B cell (primary cell): ENCODE measurements at regions not wholly inside any gene's neighbourhood (a gene's known extent, or its start where the extent isn't known, plus 50 kb on each side); places are given as distances from the start of the nearest gene placed in this dataset.
A peak's percentile ranks its signal among the peaks of the same experiment; 100 is the strongest.

ENCODE experiments used
- ATAC-seq: fragments of 200-7000 bp; cut with Tn5 transposase; one replicate; pipeline ENCODE4 v1.10.0; 2021; ENCODE audit warnings: low read depth, mild to moderate bottlenecking, moderate number of reproducible peaks, moderate library complexity
- CTCF ChIA-PET: fragments of 350-600 bp; sonication (Branson Sonifier 250); formaldehyde crosslinking; loops from one replicate; lab custom pipeline; 2021; ENCODE audit warnings: antibody characterized with exemption, inconsistent platforms; lab: Charles Lee
- POLR2A ChIA-PET: fragments of 350-600 bp; sonication (Branson Sonifier 250); formaldehyde crosslinking; loops from one replicate; lab custom pipeline; 2021; ENCODE audit warnings: antibody characterized with exemption; lab: Charles Lee
- DNase-seq: peaks from one replicate; pipeline ENCODE4 v3.0.0; 2013
- H2AFZ ChIP-seq: 2 replicates; pipeline ENCODE4 v1.6.1; 2012; ENCODE audit warnings: mild to moderate bottlenecking, low read depth, low read length; ENCODE audit not compliant: insufficient read depth, poor library complexity, severe bottlenecking
- H3K27ac ChIP-seq, 2 donors: 1 replicate in 1 of 2; 2 replicates in 1 of 2; pipeline ENCODE4 v1.5.1; 2012 to 2013; ENCODE audit warnings: low read length in 2 of 2, mild to moderate bottlenecking in 2 of 2, moderate library complexity in 1 of 2
- H3K27me3 ChIP-seq, 4 experiments: fragments of 200-600 bp in 1 of 4; sonication (generic) in 1 of 4; replicated peaks in 1 of 4; 1 replicate in 2 of 4; 2 replicates in 2 of 4; pipeline versions ENCODE4 v1.6.1 to v1.7.0; 2013 to 2016; ENCODE audit warnings: low read length in 3 of 4, mild to moderate bottlenecking in 2 of 4, mixed read lengths in 1 of 4, moderate library complexity in 1 of 4; ENCODE audit not compliant: insufficient read depth in 4 of 4, control insufficient read depth in 3 of 4; ENCODE audit errors: control extremely low read depth in 1 of 4
- H3K36me3 ChIP-seq, 2 experiments: replicated peaks in 1 of 2; 1 replicate in 1 of 2; 2 replicates in 1 of 2; pipeline versions ENCODE4 v1.6.1 to v1.7.1; 2013; ENCODE audit warnings: low read length in 1 of 2; ENCODE audit not compliant: insufficient read depth in 2 of 2, control insufficient read depth in 1 of 2; ENCODE audit errors: control extremely low read depth in 1 of 2, extremely low read depth in 1 of 2
- H3K4me1 ChIP-seq, 2 donors: fragments of 200-600 bp in 1 of 2; sonication (generic) in 1 of 2; 1 replicate in 1 of 2; 2 replicates in 1 of 2; pipeline versions ENCODE4 v1.5.1 to v1.6.1; 2013 to 2017; ENCODE audit warnings: low read length in 2 of 2; ENCODE audit not compliant: control insufficient read depth in 2 of 2, insufficient read depth in 2 of 2
- H3K4me2 ChIP-seq: replicated peaks from 2 replicates; pipeline ENCODE3; 2012; ENCODE audit warnings: mild to moderate bottlenecking, low read depth, low read length; ENCODE audit not compliant: poor library complexity, severe bottlenecking
- H3K4me3 ChIP-seq, 5 experiments: fragments of 200-600 bp in 1 of 5; sonication (generic) in 1 of 5; 1 replicate in 3 of 5; 2 replicates in 2 of 5; pipeline versions ENCODE4 v1.5.1 to v1.7.0; 2011 to 2016; ENCODE audit warnings: low read length in 4 of 5, mild to moderate bottlenecking in 4 of 5, low read depth in 2 of 5, control low read depth in 1 of 5, moderate library complexity in 1 of 5; ENCODE audit not compliant: insufficient read depth in 1 of 5; ENCODE audit errors: control extremely low read depth in 1 of 5, extremely low read depth in 1 of 5
- H3K79me2 ChIP-seq: fragments of 200-600 bp; sonication (generic); one replicate; pipeline ENCODE4 v1.6.0; 2016; ENCODE audit warnings: low read length; ENCODE audit not compliant: control insufficient read depth, insufficient read depth
- H3K9ac ChIP-seq: fragments of 200-600 bp; sonication (generic); 2 replicates; pipeline ENCODE4 v1.6.1; 2017; ENCODE audit warnings: mild to moderate bottlenecking, low read length, moderate library complexity
- H3K9me3 ChIP-seq, 3 donors: one replicate each; pipeline versions ENCODE4 v1.6.1 to v1.7.1; 2013; ENCODE audit warnings: low read length in 2 of 3; ENCODE audit not compliant: control insufficient read depth in 2 of 3, insufficient read depth in 1 of 3; ENCODE audit errors: control extremely low read depth in 1 of 3
- H4K20me1 ChIP-seq: 2 replicates; pipeline ENCODE4 v1.6.0; 2012; ENCODE audit warnings: mild to moderate bottlenecking, low read length; ENCODE audit not compliant: insufficient read depth, control insufficient read depth, poor library complexity, severe bottlenecking
- H3K27ac Mint-ChIP-seq: one replicate; pipeline ENCODE4 v1.8.0; 2021; ENCODE audit warnings: mixed read lengths
- H3K27me3 Mint-ChIP-seq: one replicate; pipeline ENCODE4 v1.8.0; 2021; ENCODE audit warnings: mixed read lengths
- H3K4me1 Mint-ChIP-seq: one replicate; pipeline ENCODE4 v1.8.0; 2021; ENCODE audit warnings: mixed read lengths
- H3K4me3 Mint-ChIP-seq: one replicate; pipeline ENCODE4 v1.8.0; 2021; ENCODE audit warnings: mixed read lengths
- H3K9me3 Mint-ChIP-seq: one replicate; pipeline ENCODE4 v1.8.0; 2022; ENCODE audit warnings: mixed read lengths; ENCODE audit not compliant: insufficient read depth
- CTCF ChIP-seq: fragments of 200-600 bp; IDR thresholded peaks from one replicate; pipeline ENCODE4 v1.8.0; 2022; ENCODE audit warnings: antibody characterized with exemption, mild to moderate bottlenecking
- EZH2 ChIP-seq: IDR thresholded peaks from 2 replicates; pipeline ENCODE4 v1.6.1; 2012; ENCODE audit warnings: borderline replicate concordance, low read depth, mild to moderate bottlenecking, moderate library complexity, low read length; ENCODE audit not compliant: insufficient read depth, poor library complexity, severe bottlenecking
- WGBS: methylation state at CpG from one replicate; pipeline ENCODE4 v1.1.5; 2013; ENCODE audit warnings: missing lambda C conversion rate; ENCODE audit not compliant: insufficient coverage; 5-methylcytosine and 5-hydroxymethylcytosine counted together
- intact Hi-C: fragments of 100-400 bp; cut with micrococcal nuclease; formaldehyde crosslinking; loops from one replicate; pipeline ENCODE4 v1.10.0; 2022

DNA sequence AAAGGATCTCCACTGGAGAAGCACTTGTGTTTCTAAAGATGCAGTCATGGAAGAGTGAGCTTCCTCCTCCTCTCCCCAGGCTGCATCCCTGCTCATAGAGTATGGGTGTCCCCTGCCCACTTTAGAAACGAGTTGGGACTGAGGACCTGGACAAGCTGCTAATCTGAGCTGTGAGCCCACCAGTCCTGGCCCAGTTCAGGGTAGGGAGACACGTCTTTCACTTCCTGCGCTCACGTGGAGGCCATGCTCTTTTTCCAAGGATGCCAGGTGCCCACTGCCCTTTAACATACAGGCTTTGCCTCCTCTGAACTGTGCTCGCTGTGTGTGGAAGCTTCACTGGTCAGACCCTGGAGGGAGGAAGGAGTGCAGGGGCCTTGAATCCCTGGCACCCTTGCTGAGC lies 316.3 kb downstream of the UACA start:
- no peak for TF ChIP-seq EZH2
- TF ChIP-seq CTCF = no peak
- Mint-ChIP-seq H3K4me3 (no peak overlapping the region), H3K4me1 (peaks cover 29% of the 10 kb centered on the region)

GRCh38 chr15:70443486-70444273 lies 319.7 kb downstream of the UACA start:
- Histone ChIP-seq H3K27ac (no peak overlapping the region), H3K79me2 (no peaks in the 10 kb centered on the region), H4K20me1 (no peaks in the 10 kb centered on the region), H3K4me1 (peaks cover 16 to 29% of the 10 kb centered on the region in 2 donors), H2AFZ (no peak overlapping the region), H3K36me3 (no peaks in the 10 kb centered on the region), H3K4me3 (no peak overlapping the region), H3K4me2 (no peak overlapping the region), H3K27me3 (peaks cover 0 to 8% (median 3%) of the 10 kb centered on the region in 4 experiments), H3K9ac (no peak overlapping the region), H3K9me3 (no peaks in the 10 kb centered on the region)
- Mint-ChIP-seq H3K4me3 (no peak overlapping the region), H3K27ac (no peak overlapping the region), H3K9me3 (no peaks in the 10 kb centered on the region), H3K4me1 (peaks cover 24% of the 10 kb centered on the region), H3K27me3 (peaks cover 30% of the 10 kb centered on the region)
- intact Hi-C loops = no loop called here
- no peak for DNase-seq
- no peak for ATAC-seq
- CTCF ChIA-PET = no interaction called here
- POLR2A ChIA-PET = no interaction called here
- TF ChIP-seq CTCF (no peak), EZH2 (no peak)
- 13% methylated on average over 3 of the region's 9 CpGs for WGBS

More for the DNA sequence above, 316.3 kb downstream of the UACA start:
- H3K4me2 ChIP-seq = peak overlapping the region; percentile 61
- WGBS = 80% methylated on average over 5 of the region's 5 CpGs
- H2AFZ ChIP-seq = no peak overlapping the region
- H3K4me1 ChIP-seq = peaks cover 19 to 30% of the 10 kb centered on the region in 2 donors
- H3K9ac ChIP-seq = no peak overlapping the region
- H3K27me3 Mint-ChIP-seq = peaks cover 35% of the 10 kb centered on the region
- ATAC-seq = no peak
- POLR2A ChIA-PET = interaction anchor here (0.8 kb wide), 1 partner anchor 165 kb away, joined by 3 read pairs; no protein-coding TSS in a partner anchor
- peaks cover 0 to 2% (median 0%) of the 10 kb centered on the region in 3 donors for H3K9me3 ChIP-seq
- H3K9me3 Mint-ChIP-seq = no peaks in the 10 kb centered on the region
- peaks cover 0 to 12% (median 4%) of the 10 kb centered on the region in 4 experiments for H3K27me3 ChIP-seq
- no peak overlapping the region for H3K4me3 ChIP-seq
- DNase-seq = no peak
- no peaks in the 10 kb centered on the region for H4K20me1 ChIP-seq
- no peaks in the 10 kb centered on the region for H3K36me3 ChIP-seq
- H3K79me2 ChIP-seq = no peaks in the 10 kb centered on the region
- CTCF ChIA-PET = interaction anchor here (1.0 kb wide), 1 partner anchor 10 kb away, joined by 3 read pairs; no protein-coding TSS in a partner anchor
- peak overlapping the region; percentile 41 for H3K27ac Mint-ChIP-seq
- H3K27ac ChIP-seq = no peak overlapping the region
- intact Hi-C loops = no loop called here
